ENCODE measurements at regions not wholly inside any gene's neighbourhood (a gene's known extent, or its start where the extent isn't known, plus 50 kb on each side); places are given as distances from the start of the nearest gene placed in this dataset.

DNA sequence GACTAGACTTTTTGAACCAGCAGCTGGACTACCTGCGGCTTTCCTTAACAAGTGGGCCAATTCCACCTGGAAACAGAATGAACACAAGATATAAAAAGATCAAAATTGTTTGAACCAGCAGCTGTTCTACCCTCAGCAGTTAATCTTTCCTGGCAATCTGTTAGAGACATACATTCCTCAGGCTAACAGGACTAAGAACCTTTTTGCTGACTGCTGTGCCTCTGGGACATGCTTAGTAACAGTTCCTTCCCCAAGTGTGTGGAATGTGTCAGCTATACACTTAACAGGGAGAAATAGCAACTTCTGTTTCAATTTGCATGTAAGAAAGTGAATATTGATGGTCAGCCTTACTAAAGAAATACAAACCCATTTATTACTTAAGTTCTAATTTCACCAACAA, 554.4 kb downstream of the ARAP2 start:
- Mint-ChIP-seq H3K27ac (no peak overlapping the region), H3K36me3 (ENCODE audit: low read depth) (no peaks in the 10 kb centered on the region), H3K27me3 (ENCODE audit: insufficient read depth) (no peaks in the 10 kb centered on the region), H3K4me3 (no peak overlapping the region), H3K9me3 (peaks cover 6% of the 10 kb centered on the region), H3K4me1 (ENCODE audit: low read depth) (no peaks in the 10 kb centered on the region)
- TF ChIP-seq, protein P1, sequence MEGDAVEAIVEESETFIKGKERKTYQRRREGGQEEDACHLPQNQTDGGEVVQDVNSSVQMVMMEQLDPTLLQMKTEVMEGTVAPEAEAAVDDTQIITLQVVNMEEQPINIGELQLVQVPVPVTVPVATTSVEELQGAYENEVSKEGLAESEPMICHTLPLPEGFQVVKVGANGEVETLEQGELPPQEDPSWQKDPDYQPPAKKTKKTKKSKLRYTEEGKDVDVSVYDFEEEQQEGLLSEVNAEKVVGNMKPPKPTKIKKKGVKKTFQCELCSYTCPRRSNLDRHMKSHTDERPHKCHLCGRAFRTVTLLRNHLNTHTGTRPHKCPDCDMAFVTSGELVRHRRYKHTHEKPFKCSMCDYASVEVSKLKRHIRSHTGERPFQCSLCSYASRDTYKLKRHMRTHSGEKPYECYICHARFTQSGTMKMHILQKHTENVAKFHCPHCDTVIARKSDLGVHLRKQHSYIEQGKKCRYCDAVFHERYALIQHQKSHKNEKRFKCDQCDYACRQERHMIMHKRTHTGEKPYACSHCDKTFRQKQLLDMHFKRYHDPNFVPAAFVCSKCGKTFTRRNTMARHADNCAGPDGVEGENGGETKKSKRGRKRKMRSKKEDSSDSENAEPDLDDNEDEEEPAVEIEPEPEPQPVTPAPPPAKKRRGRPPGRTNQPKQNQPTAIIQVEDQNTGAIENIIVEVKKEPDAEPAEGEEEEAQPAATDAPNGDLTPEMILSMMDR (IDR thresholded peaks at IDR 0.05): no peak
- DNase-seq: no peak

DNA sequence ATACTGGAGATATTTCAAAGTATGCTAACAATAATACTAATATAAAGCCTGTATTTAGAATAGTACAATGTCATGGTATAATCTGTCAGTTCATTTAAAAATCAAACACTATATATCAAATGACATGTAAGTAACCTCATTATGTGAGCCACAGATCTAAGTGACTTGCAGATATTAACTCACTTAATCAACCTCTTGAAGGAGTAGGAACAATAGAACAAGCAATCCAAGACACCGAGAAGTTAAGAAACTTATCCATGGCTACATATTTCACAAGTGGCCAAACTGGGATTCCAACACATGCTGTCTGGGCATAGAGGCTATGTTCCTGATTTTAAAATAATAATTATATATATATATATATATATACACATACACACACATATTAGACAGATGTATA, 554.0 kb downstream of the ARAP2 start:
- Mint-ChIP-seq H3K27me3 (ENCODE audit: insufficient read depth) (no peaks in the 10 kb centered on the region), H3K9me3 (peaks cover 6% of the 10 kb centered on the region), H3K27ac (no peak overlapping the region), H3K4me3 (no peak overlapping the region), H3K36me3 (ENCODE audit: low read depth) (no peaks in the 10 kb centered on the region), H3K4me1 (ENCODE audit: low read depth) (no peaks in the 10 kb centered on the region)
- TF ChIP-seq, protein P1 (IDR thresholded peaks at IDR 0.05): no peak
- no peak for DNase-seq

DNA sequence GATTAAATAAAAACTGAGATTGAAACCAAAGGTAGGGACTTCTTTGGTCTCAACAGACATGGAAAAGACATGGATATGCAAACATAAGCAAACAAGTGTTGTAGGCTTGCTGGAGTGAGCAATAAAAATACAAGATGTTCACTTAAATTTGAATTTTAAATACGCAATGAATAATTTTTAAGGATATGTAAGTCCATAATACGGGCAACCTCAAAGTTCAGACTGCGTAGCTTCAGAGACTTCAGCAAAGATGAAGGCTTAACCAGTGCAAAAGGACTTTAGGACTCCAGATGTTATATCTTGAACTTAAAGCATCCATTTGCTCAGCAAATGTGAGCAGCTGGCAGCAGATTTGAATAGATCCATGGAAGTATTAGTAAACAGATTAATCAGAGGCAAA, 549.3 kb downstream of the ARAP2 start:
- Mint-ChIP-seq H3K4me3 (no peak overlapping the region), H3K27me3 (ENCODE audit: insufficient read depth) (no peaks in the 10 kb centered on the region), H3K9me3 (peaks cover under 1% of the 10 kb centered on the region; the same call in 1 of the 2 replicates), H3K4me1 (ENCODE audit: low read depth) (no peaks in the 10 kb centered on the region), H3K27ac (no peak overlapping the region), H3K36me3 (ENCODE audit: low read depth) (no peaks in the 10 kb centered on the region)
- DNase-seq: no peak
- TF ChIP-seq, protein P1 (IDR thresholded peaks at IDR 0.05): no peak

DNA sequence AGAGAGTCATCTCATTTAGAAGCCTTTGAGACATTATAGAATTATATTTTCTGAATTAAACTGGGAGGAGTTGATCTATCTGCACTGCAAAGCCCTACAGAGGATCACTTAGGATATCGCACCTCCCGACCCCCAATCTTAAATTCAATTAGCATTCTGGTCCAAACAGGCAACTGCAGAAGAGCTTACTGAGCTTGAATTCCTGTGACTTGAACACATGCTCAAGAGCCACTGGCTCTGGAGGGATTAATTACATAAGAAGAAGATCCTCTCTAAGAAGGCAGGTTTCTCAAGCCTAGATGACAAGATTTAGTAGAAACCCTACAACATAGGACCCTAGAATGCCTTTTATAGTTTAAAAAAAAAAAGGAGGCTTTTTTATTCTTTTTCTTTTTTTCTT, 548.9 kb downstream of the ARAP2 start:
- H3K4me1 Mint-ChIP-seq (ENCODE audit: low read depth): no peaks in the 10 kb centered on the region

DNA sequence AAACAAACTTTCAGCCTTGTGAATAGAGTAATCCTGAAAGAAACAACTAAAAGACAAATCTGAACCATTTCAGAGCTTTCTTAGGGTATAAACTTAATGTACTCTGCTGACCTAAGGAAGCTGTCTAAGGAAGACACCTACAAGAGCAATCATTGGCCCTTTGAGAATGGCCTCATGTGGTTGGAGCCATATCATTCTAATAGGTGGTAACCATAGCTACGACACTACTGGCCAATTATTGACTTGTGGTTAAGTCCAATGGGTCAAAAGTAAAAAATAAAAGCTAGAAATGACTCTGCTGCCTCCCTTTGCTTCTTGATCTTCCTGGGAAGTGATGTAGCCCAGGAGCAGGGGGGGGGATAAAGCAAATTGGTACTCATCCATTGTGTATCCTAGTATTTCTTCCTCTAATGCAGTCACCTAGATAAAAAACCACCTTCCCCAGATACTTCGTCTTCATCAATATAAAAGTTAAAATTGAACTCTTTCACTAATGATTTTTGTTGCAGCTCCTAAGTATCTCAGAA, 547.0 kb downstream of the ARAP2 start:
- no peaks in the 10 kb centered on the region for H3K36me3 Mint-ChIP-seq (ENCODE audit: low read depth)
- no peak overlapping the region for H3K27ac Mint-ChIP-seq
- no peak for DNase-seq
- H3K4me1 Mint-ChIP-seq (ENCODE audit: low read depth): no peaks in the 10 kb centered on the region
- TF ChIP-seq, protein P1 (IDR thresholded peaks at IDR 0.05): no peak
- H3K4me3 Mint-ChIP-seq: no peak overlapping the region
- peaks cover 1% of the 10 kb centered on the region; the same call in 1 of the 2 replicates for H3K27me3 Mint-ChIP-seq (ENCODE audit: insufficient read depth)
- H3K9me3 Mint-ChIP-seq: no peaks in the 10 kb centered on the region

More for the DNA sequence above, 548.9 kb downstream of the ARAP2 start:
- TF ChIP-seq, protein P1 (IDR thresholded peaks at IDR 0.05): no peak
- H3K36me3 Mint-ChIP-seq (ENCODE audit: low read depth): no peaks in the 10 kb centered on the region
- no peak overlapping the region for H3K27ac Mint-ChIP-seq
- no peak for DNase-seq
- H3K27me3 Mint-ChIP-seq (ENCODE audit: insufficient read depth): no peaks in the 10 kb centered on the region
- no peaks in the 10 kb centered on the region for H3K9me3 Mint-ChIP-seq
- H3K4me3 Mint-ChIP-seq: no peak overlapping the region

DNA sequence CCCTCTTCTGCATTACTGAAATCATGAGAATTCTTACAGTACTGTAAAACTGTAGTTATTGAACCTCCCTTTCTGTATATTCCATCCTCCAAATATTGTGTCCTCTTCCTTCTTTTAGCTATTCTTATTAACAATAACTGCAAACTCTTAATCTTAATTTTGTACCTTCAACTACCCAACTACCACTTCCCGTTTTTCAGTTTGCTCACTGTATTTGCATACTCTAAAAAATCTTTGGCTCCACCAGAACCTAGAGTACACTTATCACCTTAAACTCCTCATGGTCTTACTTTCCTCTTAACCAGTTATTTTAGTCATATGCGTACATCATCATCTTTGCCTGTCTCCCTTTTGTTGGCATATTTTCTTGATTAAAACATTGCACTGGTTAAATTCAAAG, 543.7 kb downstream of the ARAP2 start:
- Mint-ChIP-seq H3K27me3 (ENCODE audit: insufficient read depth) (peaks cover 1% of the 10 kb centered on the region; the same call in 1 of the 2 replicates), H3K9me3 (peaks cover under 1% of the 10 kb centered on the region; the same call in 1 of the 2 replicates), H3K27ac (no peak overlapping the region), H3K4me1 (ENCODE audit: low read depth) (no peaks in the 10 kb centered on the region), H3K36me3 (ENCODE audit: low read depth) (no peaks in the 10 kb centered on the region), H3K4me3 (no peak overlapping the region)
- DNase-seq: no peak
- TF ChIP-seq, protein P1 (IDR thresholded peaks at IDR 0.05): no peak

All from HFFc6 (cell line).